SK-N-SH (cell line): ENCODE measurements at regions not wholly inside any gene's neighbourhood (a gene's known extent, or its start where the extent isn't known, plus 50 kb on each side); places are given as distances from the start of the nearest gene placed in this dataset.

Source experiments
- CTCF ChIA-PET: fragments of 300-600, 350-600 bp; formaldehyde crosslinking; extraction: SDS; loops from one replicate; lab custom pipeline; 2021; lab: Yijun Ruan, JAX
- POLR2A ChIA-PET: fragments of 350-600 bp; sonication (Branson Sonifier 250); formaldehyde crosslinking; extraction: SDS; loops from one replicate; lab custom pipeline; 2020; ENCODE audit warnings: antibody characterized with exemption, inconsistent platforms; lab: Yijun Ruan, JAX
- DNase-seq: peaks from one replicate; pipeline ENCODE4 v3.0.0; 2012
- H2AFZ ChIP-seq: fragments of 200-600 bp; sonication (generic); 2 replicates; pipeline ENCODE4 v1.8.1; 2016; ENCODE audit warnings: antibody characterized with exemption, mild to moderate bottlenecking, low read depth
- H3F3A ChIP-seq: fragments of 200-600 bp; sonication (generic); replicated peaks from 2 replicates; pipeline ENCODE3; 2016; ENCODE audit warnings: antibody characterized with exemption, mild to moderate bottlenecking; ENCODE audit not compliant: insufficient read depth
- H3K27ac ChIP-seq, 2 experiments: fragments of 200-500 bp in 1 of 2; fragments of 200-600 bp in 1 of 2; sonication (Bioruptor generic) in 1 of 2; sonication (generic), shearing (Covaris generic) in 1 of 2; 2 replicates each; pipeline versions ENCODE4 v1.5.1 to v1.6.1; 2014 to 2016; ENCODE audit warnings: low read depth in 2 of 2, inconsistent platforms in 1 of 2, low read length in 1 of 2, mild to moderate bottlenecking in 1 of 2, mixed read lengths in 1 of 2
- H3K27me3 ChIP-seq: fragments of 200-600 bp; sonication (generic), shearing (Covaris generic); 2 replicates; pipeline ENCODE4 v1.6.1; 2016; ENCODE audit warnings: mixed run types; ENCODE audit not compliant: insufficient read depth
- H3K36me3 ChIP-seq, 2 experiments: fragments of 200-500 bp in 1 of 2; fragments of 200-600 bp in 1 of 2; sonication (Bioruptor generic) in 1 of 2; sonication (generic) in 1 of 2; replicated peaks in 1 of 2; 2 replicates each; pipeline versions ENCODE3 to v1.5.1; 2014 to 2016; ENCODE audit warnings: low read length in 1 of 2, mild to moderate bottlenecking in 1 of 2; ENCODE audit not compliant: insufficient read depth in 2 of 2, control insufficient read depth in 1 of 2
- H3K4me1 ChIP-seq, 2 experiments: fragments of 200-500 bp in 1 of 2; fragments of 200-600 bp in 1 of 2; sonication (Bioruptor generic) in 1 of 2; sonication (generic), shearing (Covaris generic) in 1 of 2; 2 replicates each; pipeline versions ENCODE4 v1.5.1 to v1.6.1; 2014 to 2016; ENCODE audit warnings: low read depth in 1 of 2, low read length in 1 of 2, mixed run types in 1 of 2; ENCODE audit not compliant: insufficient read depth in 2 of 2, control insufficient read depth in 1 of 2
- H3K4me2 ChIP-seq: fragments of 200-600 bp; sonication (generic), shearing (Covaris generic); 2 replicates; pipeline ENCODE4 v1.6.1; 2017; ENCODE audit warnings: mixed run types
- H3K4me3 ChIP-seq, 2 experiments: fragments of 200-500 bp in 1 of 2; fragments of 200-600 bp in 1 of 2; sonication (Bioruptor generic) in 1 of 2; sonication (generic), shearing (Covaris generic) in 1 of 2; 2 replicates each; pipeline versions ENCODE4 v1.5.1 to v1.8.1; 2014 to 2016; ENCODE audit warnings: low read depth in 2 of 2, inconsistent platforms in 1 of 2, low read length in 1 of 2, mild to moderate bottlenecking in 1 of 2, mixed read lengths in 1 of 2, moderate library complexity in 1 of 2
- H3K79me2 ChIP-seq: fragments of 200-600 bp; sonication (generic); 2 replicates; pipeline ENCODE4 v1.8.1; 2017; ENCODE audit warnings: mild to moderate bottlenecking; ENCODE audit not compliant: insufficient read depth
- H3K9ac ChIP-seq: fragments of 200-600 bp; sonication (generic); 2 replicates; pipeline ENCODE4 v1.6.1; 2017; ENCODE audit warnings: mixed run types
- H3K9me2 ChIP-seq: fragments of 200-600 bp; sonication (generic); 2 replicates; pipeline ENCODE4 v1.6.1; 2017; ENCODE audit warnings: mixed run types
- H3K9me3 ChIP-seq: fragments of 200-600 bp; sonication (generic); 2 replicates; pipeline ENCODE4 v1.6.1; 2017; ENCODE audit warnings: mixed run types, mild to moderate bottlenecking, moderate library complexity
- H4K20me1 ChIP-seq: fragments of 200-600 bp; sonication (generic); 2 replicates; pipeline ENCODE4 v1.6.1; 2017; ENCODE audit warnings: mild to moderate bottlenecking, mixed run types; ENCODE audit not compliant: insufficient read depth
- CTCF ChIP-seq: fragments of 200-600 bp; sonication (generic); IDR thresholded peaks from 2 replicates; pipeline ENCODE4 v1.6.1; 2017; ENCODE audit warnings: antibody characterized with exemption, mild to moderate bottlenecking, moderate library complexity
- ELF1 ChIP-seq: IDR thresholded peaks from 2 replicates; pipeline ENCODE4 v1.4.0; 2012
- EP300 ChIP-seq, 2 experiments: IDR thresholded peaks; 2 replicates each; pipeline versions ENCODE4 v1.4.0 to v1.6.1; 2012; ENCODE audit warnings: borderline replicate concordance in 1 of 2, low read depth in 1 of 2, low read length in 1 of 2
- GABPA ChIP-seq: IDR thresholded peaks from 2 replicates; pipeline ENCODE4 v1.4.0; 2012; ENCODE audit warnings: low read depth, mild to moderate bottlenecking
- MAX ChIP-seq: IDR thresholded peaks from 2 replicates; pipeline ENCODE4 v1.4.0; 2012; ENCODE audit warnings: low read depth
- MEF2A ChIP-seq: IDR thresholded peaks from 2 replicates; pipeline ENCODE4 v1.4.0; 2012; ENCODE audit warnings: low read depth, borderline replicate concordance
- POLR2AphosphoS5 ChIP-seq: IDR thresholded peaks from 2 replicates; pipeline ENCODE4 v1.6.1; 2012; ENCODE audit warnings: low read depth, low read length
- RAD21 ChIP-seq: IDR thresholded peaks from 2 replicates; pipeline ENCODE4 v1.6.1; 2012; ENCODE audit warnings: mild to moderate bottlenecking, low read length
- RFX5 ChIP-seq: IDR thresholded peaks from 2 replicates; pipeline ENCODE4 v1.6.1; 2012; ENCODE audit warnings: mild to moderate bottlenecking, improper control_type of control experiment, low read length
- RXRA ChIP-seq: IDR thresholded peaks from 2 replicates; pipeline ENCODE4 v1.4.0; 2012; ENCODE audit warnings: low read depth, mild to moderate bottlenecking, borderline replicate concordance
- SIN3A ChIP-seq: IDR thresholded peaks from 2 replicates; pipeline ENCODE4 v1.6.1; 2012; ENCODE audit warnings: low read depth, mild to moderate bottlenecking, low read length, moderate library complexity, borderline replicate concordance
- SMC3 ChIP-seq: IDR thresholded peaks from 2 replicates; pipeline ENCODE4 v1.6.1; 2012; ENCODE audit warnings: low read depth, low read length, improper control_type of control experiment
- TEAD4 ChIP-seq: IDR thresholded peaks from 2 replicates; pipeline ENCODE4 v1.4.0; 2012; ENCODE audit warnings: mild to moderate bottlenecking, borderline replicate concordance; ENCODE audit not compliant: insufficient read depth
- USF1 ChIP-seq: IDR thresholded peaks from 2 replicates; pipeline ENCODE4 v1.4.0; 2012; ENCODE audit warnings: low read depth, borderline replicate concordance
- USF2 ChIP-seq: fragments of 150-350 bp; IDR thresholded peaks from 2 replicates; pipeline ENCODE4 v1.6.1; 2017; ENCODE audit warnings: antibody characterized with exemption, low read length, low read depth, borderline replicate concordance
- ZBTB33 ChIP-seq: IDR thresholded peaks from 2 replicates; pipeline ENCODE4 v1.4.0; 2012; ENCODE audit warnings: low read depth, borderline replicate concordance
- WGBS: methylation state at CpG from one replicate; pipeline ENCODE4 v1.1.6; 2017; ENCODE audit warnings: low lambda C conversion rate; 5-methylcytosine and 5-hydroxymethylcytosine counted together

- Histone ChIP-seq H2AFZ (no peak overlapping the region), H3K9ac (no peak overlapping the region), H3K4me1 (peaks cover 0 to 23% of the 10 kb centered on the region in 2 experiments; a peak in 1 of 4 replicates), H3K9me3 (no peaks in the 10 kb centered on the region), H3K27ac (no peak overlapping the region; a peak in 1 of 4 replicates), H3K36me3 (no peaks in the 10 kb centered on the region), H3K27me3 (no peaks in the 10 kb centered on the region), H3K79me2 (no peaks in the 10 kb centered on the region), H3K9me2 (no peaks in the 10 kb centered on the region), H3K4me3 (no peak overlapping the region), H4K20me1 (no peaks in the 10 kb centered on the region), H3F3A (no peaks in the 10 kb centered on the region), H3K4me2 (no peak overlapping the region)
- ChIA-PET CTCF (interaction anchor here (0.7 to 2.5 kb wide), 20 partner anchors 11 to 345 kb away, joined by 3 to 10 read pairs (median 4); no protein-coding TSS in a partner anchor), POLR2A (no interaction called here)
- DNase-seq: peak; percentile 23
- no peak for TF ChIP-seq MAX
- TF ChIP-seq SMC3: peak; percentile 28; the same call in 1 of the 2 replicates
- TF ChIP-seq RAD21: peak; percentile 61
- no peak for TF ChIP-seq ELF1
- TF ChIP-seq RXRA: no peak
- WGBS: 44% methylated on average over 10 of the region's 10 CpGs
These were observed 160.3 kb downstream of the PTPRU start for GRCh38 chr1:29396438-29397255.

- no peaks in the 10 kb centered on the region for H4K20me1 ChIP-seq
- ChIA-PET POLR2A (no interaction called here), CTCF (interaction anchor here (0.7 to 1.9 kb wide), 15 partner anchors 12 to 925 kb away, joined by 3 to 10 read pairs (median 3); no protein-coding TSS in a partner anchor)
- TF ChIP-seq ZBTB33 (no peak), GABPA (no peak), EP300 (IDR thresholded peaks at IDR 0.05; ENCODE audit: borderline replicate concordance in 1 of 2, low read depth in 1 of 2, low read length in 1 of 2) (no peak), RFX5 (no peak), USF1 (no peak), POLR2AphosphoS5 (no peak), CTCF (no peak), MEF2A (no peak), USF2 (no peak), SIN3A (no peak), TEAD4 (no peak)
- H3K27me3 ChIP-seq: no peaks in the 10 kb centered on the region
- no peaks in the 10 kb centered on the region for H3K79me2 ChIP-seq
- H3K4me1 ChIP-seq: peaks cover 0 to 27% of the 10 kb centered on the region in 2 experiments; a peak in 1 of 4 replicates
- peak; percentile 6 for DNase-seq
- H3K9ac ChIP-seq: no peak overlapping the region
- WGBS: 16% methylated on average over 5 of the region's 5 CpGs
- H3K4me2 ChIP-seq: no peak overlapping the region
- no peak overlapping the region for H2AFZ ChIP-seq
- no peaks in the 10 kb centered on the region for H3K9me3 ChIP-seq
- peak overlapping the region in 1 of 2 experiments; percentile 70; a peak in 1 of 4 replicates for H3K27ac ChIP-seq
- no peak overlapping the region for H3K4me3 ChIP-seq
- no peaks in the 10 kb centered on the region for H3K36me3 ChIP-seq
- H3F3A ChIP-seq: no peaks in the 10 kb centered on the region
- no peaks in the 10 kb centered on the region for H3K9me2 ChIP-seq
These were observed 159.6 kb downstream of the PTPRU start for GRCh38 chr1:29395736-29396437.
